ENCODE measurements at regions not wholly inside any gene's neighbourhood (a gene's known extent, or its start where the extent isn't known, plus 50 kb on each side); places are given as distances from the start of the nearest gene placed in this dataset.
A peak's percentile ranks its signal among the peaks of the same experiment; 100 is the strongest.

GRCh38 chr3:6542795-6543194 lies 318.1 kb upstream of the GRM7 start:
- FAIRE-seq: no peak
- TF ChIP-seq NR2F6 (IDR thresholded peaks at IDR 0.05): no peak
- no peak for TF ChIP-seq NR2F6 (CRISPR knock-in tag; IDR thresholded peaks at IDR 0.05)
- no peak for TF ChIP-seq ZNF280D (CRISPR knock-in tag; IDR thresholded peaks at IDR 0.05)
- 0 out of 2 replicates have a peak, but pooled peaks have one; percentile 18 for TF ChIP-seq TCF7 (IDR thresholded peaks at IDR 0.05; ENCODE audit: low read depth)
- peak; percentile 25; the same call in 1 of the 2 replicates for TF ChIP-seq BCL6 (CRISPR knock-in tag; IDR thresholded peaks at IDR 0.05)
- no peak for TF ChIP-seq ASH2L (IDR thresholded peaks at IDR 0.05; ENCODE audit: insufficient read length, low read depth, low read length)
- TF ChIP-seq ZFY (CRISPR knock-in tag; IDR thresholded peaks at IDR 0.05): no peak
- TF ChIP-seq YEATS4 (CRISPR knock-in tag; IDR thresholded peaks at IDR 0.05; ENCODE audit: borderline replicate concordance): no peak
- TF ChIP-seq HBP1 (CRISPR knock-in tag; IDR thresholded peaks at IDR 0.05; ENCODE audit: low read depth): no peak
- TF ChIP-seq HNRNPLL (IDR thresholded peaks at IDR 0.05; ENCODE audit: low read depth, low read length, poor library complexity, severe bottlenecking): no peak
- no peak for TF ChIP-seq ZZZ3 (CRISPR knock-in tag; IDR thresholded peaks at IDR 0.05; ENCODE audit: borderline replicate concordance)
- H3K9ac ChIP-seq (ENCODE audit: insufficient read depth, low read depth, low read length): no peak overlapping the region
- ChIA-PET POLR2A (no interaction called here), CTCF (ENCODE audit: low intra/inter-chr PET ratio, low total read pairs) (no interaction called here)
- peak; percentile 49; the same call in 2 of the 3 replicates for ATAC-seq
- in situ Hi-C loops (cut with HindIII; ENCODE audit: extremely low pct_ligation_motif_present, low pct_unique_long_range_greater_than_20kb) (no loop called here), intact Hi-C loops (cut with micrococcal nuclease; ENCODE audit: unreplicated experiment) (no loop called here)
- no peak overlapping the region for H3K27ac ChIP-seq (ENCODE audit: extremely low read length, insufficient read depth, low read length)
- H3K79me2 ChIP-seq (ENCODE audit: insufficient read depth, low read length): no peaks in the 10 kb centered on the region
- H3K4me2 ChIP-seq (ENCODE audit: low read depth, low read length): no peak overlapping the region
- peak; percentile 33 for DNase-seq (ENCODE audit: low spot score)
- no peaks in the 10 kb centered on the region for H3K36me3 ChIP-seq (replicated peaks in 1 of 2; ENCODE audit: control insufficient read depth in 1 of 2, insufficient read depth in 2 of 2, low read length in 2 of 2)
- no peak overlapping the region for H3K4me3 ChIP-seq (replicated peaks in 1 of 3; ENCODE audit: insufficient read depth in 1 of 3, low read depth in 2 of 3, low read length in 3 of 3)
- no peak overlapping the region for H2AFZ ChIP-seq (ENCODE audit: low read length)
- 12% methylated on average over 3 of the region's 3 CpGs for WGBS (ENCODE audit: low lambda C conversion rate)
- H3K9me3 ChIP-seq (ENCODE audit: low read length): peaks cover 52% of the 10 kb centered on the region
- BruUV-seq (replicated peaks): no TSS peak
- H3K4me1 ChIP-seq (ENCODE audit: insufficient read depth, low read length): 0 out of 2 replicates have a peak, but pooled peaks cover 6% of the 10 kb centered on the region
- H3K27me3 ChIP-seq (ENCODE audit: control insufficient read depth in 1 of 2, insufficient read depth in 2 of 2, low read length in 2 of 2): no peaks in the 10 kb centered on the region
- H4K20me1 ChIP-seq (ENCODE audit: insufficient read depth, low read length): no peaks in the 10 kb centered on the region
